Hepatocyte (in vitro differentiated cells): ENCODE measurements at regions not wholly inside any gene's neighbourhood (a gene's known extent, or its start where the extent isn't known, plus 50 kb on each side); places are given as distances from the start of the nearest gene placed in this dataset.

Experiments
- CTCF ChIP-seq: fragments of 200-600 bp; sonication (generic); IDR thresholded peaks from 2 replicates; pipeline ENCODE4 v1.5.1; 2016; ENCODE audit warnings: antibody characterized with exemption, mild to moderate bottlenecking; ENCODE audit not compliant: poor library complexity
- EZH2 ChIP-seq: fragments of 200-600 bp; sonication (generic); IDR thresholded peaks from 2 replicates; pipeline ENCODE4 v1.6.1; 2016; ENCODE audit warnings: antibody characterized with exemption, mild to moderate bottlenecking, borderline replicate concordance
- EZH2phosphoT487 ChIP-seq: fragments of 200-600 bp; sonication (generic); IDR thresholded peaks from one replicate; pipeline ENCODE4 v1.6.1; 2018; ENCODE audit warnings: antibody characterized with exemption, mild to moderate bottlenecking, low read depth, moderate library complexity; ENCODE audit not compliant: unreplicated experiment, severe bottlenecking

GRCh38 chr1:79877086-79877485, 870.6 kb upstream of the ADGRL4 start:
- TF ChIP-seq EZH2 (no peak), CTCF (no peak), EZH2phosphoT487 (no peak)
